Erythroblast (primary cell): ENCODE measurements at regions not wholly inside any gene's neighbourhood (a gene's known extent, or its start where the extent isn't known, plus 50 kb on each side); places are given as distances from the start of the nearest gene placed in this dataset.
"Not testable (repeated sequence)": the region's sequence is repeated elsewhere in the genome, so short reads cannot be mapped to it uniquely, and the experiment has no call there.

Source experiments
- DNase-seq, 2 experiments: peaks; one replicate each; lab custom pipeline; 2025; lab: John Stamatoyannopoulos, UW
- GATA1 ChIP-seq: IDR thresholded peaks from 2 replicates; pipeline ENCODE4 v1.6.1; 2011; ENCODE audit warnings: low read depth, mild to moderate bottlenecking, control low read depth, low read length, moderate library complexity
- POLR2A ChIP-seq: IDR thresholded peaks from 2 replicates; pipeline ENCODE4 v1.6.1; 2011; ENCODE audit warnings: mild to moderate bottlenecking, low read length

DNA sequence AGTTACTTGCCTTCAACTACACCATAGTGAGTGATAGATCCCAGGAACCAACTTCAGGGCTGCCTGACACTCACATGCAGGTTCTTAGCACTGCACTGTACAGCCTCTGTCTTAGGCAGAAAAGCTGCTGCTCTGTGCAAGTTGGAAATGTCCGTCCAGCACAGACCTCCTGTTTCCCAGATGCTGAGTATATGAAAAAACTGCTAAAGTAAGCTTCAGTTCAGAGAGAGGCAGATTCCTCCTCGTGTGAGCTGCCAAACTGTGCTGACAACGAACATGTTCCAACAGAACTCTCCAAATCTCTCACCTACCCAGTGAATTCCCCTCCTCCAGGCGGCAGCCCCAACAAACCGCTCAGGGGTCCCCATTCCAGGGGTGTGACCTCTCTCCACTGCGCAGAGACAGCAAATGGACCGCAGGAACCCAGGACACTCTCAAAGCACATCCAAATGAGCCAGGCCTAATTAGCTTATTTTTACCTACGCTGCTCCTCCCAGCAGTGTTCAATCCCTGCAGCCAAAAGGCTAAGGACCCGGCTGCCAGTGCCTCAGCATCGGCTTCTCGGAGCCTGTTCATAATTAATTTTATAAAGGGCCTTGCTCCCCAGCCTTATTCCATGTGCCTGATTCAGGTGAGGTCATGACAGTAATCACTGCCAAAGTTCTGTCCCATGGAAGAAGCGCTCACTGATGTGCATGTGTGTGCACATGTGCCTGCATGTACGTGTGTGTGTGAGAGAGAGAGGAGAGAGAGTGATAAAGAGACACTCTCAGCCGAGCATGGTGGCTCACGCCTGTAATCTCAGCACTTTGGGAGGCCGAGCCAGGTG, 159.5 kb upstream of the AUTS2 start:
- TF ChIP-seq GATA1: no peak
- no peak for TF ChIP-seq POLR2A
- DNase-seq: no peak

DNA sequence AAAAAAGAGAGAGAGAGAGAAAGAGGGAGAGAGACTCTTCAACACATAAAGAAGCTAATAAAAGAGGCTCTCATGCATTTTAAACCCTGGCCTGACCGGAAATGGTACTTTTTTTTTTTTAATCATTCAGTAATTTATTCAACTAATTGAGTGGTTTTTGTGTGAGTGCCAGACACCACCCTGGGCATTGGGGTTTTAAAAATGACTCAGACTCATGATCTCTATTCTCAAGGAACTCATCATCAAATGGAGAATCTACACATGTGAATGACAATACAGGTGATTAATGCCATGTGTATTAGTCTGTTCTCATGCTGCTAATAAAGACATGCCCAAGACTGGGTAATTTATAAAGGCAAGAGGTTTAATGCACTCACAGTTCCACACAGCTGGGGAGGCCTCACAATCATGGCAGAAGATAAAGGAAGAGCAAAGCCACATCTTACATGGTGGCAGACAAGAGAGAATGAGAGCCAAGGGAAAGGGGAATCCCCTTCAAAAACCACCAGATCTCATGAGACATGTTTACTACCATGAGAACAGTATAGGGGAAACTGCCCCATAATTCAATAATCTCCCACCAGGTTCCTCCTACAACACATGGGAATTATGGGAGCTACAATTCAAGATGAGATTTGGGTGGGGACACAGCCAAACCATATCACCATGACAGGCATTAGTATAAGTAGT, 158.5 kb upstream of the AUTS2 start:
- DNase-seq: no peak
- no peak for TF ChIP-seq POLR2A
- no peak for TF ChIP-seq GATA1

DNA sequence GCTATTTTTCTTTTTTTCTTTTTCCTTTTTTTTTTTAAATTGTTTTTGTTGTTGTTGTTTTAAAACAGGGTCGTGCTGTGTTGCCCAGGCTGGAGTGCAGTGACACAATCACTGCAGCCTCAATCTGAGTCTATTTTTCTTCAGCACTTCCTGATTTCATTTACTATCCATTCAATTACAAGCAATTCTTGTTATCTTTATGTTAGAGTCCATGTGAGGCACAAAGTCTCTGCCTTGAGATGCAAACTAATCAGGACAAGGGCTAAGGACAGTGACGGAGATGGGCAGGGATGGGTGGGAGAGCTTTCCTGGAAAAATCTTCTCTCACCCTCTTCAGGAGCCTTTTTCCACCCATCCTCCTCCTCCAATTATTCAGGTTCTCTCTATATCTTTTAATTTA, 157.3 kb upstream of the AUTS2 start:
- TF ChIP-seq GATA1 (no peak), POLR2A (no peak)
- no peak for DNase-seq

DNA sequence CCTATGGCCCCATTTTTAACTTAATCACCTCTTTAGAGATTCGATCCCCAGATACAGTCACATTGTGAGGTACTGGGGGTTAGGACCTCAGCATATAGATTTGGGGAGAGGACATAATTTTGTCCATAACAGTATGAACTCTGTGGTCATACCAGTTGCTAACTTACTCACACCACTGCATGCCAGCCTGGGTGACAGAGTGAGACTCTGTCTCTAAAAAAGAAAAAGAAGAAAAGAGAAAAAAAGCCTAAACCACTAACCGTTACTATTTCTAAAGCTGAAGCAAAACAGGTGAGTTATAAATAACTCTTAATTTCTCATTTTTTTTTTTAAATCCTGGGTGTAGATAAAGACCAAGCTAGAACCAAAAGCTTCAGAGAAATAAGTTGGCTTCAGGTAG, 155.1 kb upstream of the AUTS2 start:
- DNase-seq: no peak
- TF ChIP-seq POLR2A (no peak), GATA1 (no peak)

DNA sequence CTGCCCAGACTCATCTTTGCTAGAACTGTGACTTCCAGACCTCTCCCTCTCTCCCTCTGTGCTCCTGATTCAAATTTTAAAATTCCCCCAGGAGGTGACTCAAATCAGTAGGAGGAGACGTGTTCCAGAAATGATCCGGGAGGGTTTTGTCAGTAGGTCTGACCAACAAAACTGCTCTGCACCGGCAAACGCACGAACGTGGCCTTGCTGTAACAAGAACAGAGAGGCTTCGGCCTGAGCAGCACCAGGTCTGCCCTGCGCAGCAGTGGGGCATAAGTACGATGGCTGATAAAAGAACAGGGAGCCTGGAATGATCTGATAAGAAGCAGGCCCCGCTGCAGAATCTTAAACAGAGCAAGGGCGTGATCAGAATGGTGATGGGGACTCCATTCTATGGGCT, 152.7 kb upstream of the AUTS2 start:
- TF ChIP-seq POLR2A: no peak
- TF ChIP-seq GATA1: no peak
- DNase-seq: no peak

DNA sequence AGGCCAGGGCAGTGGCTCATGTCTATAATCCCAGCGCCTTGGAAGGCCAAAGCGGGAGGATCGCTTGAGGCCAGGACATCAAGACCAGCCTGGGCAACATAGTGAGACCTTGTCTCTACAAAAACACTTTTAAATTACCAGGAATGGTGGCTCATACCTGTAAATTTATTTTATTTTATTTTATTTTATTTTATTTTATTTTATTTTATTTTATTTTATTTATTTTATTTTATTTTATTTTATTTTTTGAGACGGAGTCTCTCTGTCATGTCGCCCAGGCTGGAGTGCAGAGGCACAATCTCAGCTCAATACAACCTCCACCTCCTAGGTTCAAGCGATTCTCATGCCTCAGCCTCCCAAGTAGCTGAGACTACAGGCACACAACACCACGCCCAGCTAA, 152.1 kb upstream of the AUTS2 start:
- DNase-seq: not testable (repeated sequence)

DNA sequence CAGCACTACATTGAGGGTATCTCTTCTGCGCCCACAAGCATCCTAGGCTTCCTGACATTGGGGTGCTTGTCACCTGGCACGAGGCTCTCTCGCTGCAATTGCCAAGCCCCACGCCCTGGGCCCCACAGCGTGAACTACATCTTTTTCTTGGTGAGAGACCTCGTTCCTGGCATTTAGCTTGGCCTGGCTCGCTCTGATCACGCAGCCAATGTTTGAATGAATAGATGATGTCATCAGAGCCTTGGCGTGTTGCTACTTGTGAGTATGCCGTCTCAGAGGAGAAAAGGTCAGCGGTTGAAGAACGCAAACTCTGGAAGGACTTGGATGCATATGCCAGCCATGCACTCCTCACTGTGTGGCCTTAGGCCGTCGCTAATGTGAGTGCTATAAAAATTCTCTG, 150.2 kb upstream of the AUTS2 start:
- TF ChIP-seq GATA1 (no peak), POLR2A (no peak)

DNA sequence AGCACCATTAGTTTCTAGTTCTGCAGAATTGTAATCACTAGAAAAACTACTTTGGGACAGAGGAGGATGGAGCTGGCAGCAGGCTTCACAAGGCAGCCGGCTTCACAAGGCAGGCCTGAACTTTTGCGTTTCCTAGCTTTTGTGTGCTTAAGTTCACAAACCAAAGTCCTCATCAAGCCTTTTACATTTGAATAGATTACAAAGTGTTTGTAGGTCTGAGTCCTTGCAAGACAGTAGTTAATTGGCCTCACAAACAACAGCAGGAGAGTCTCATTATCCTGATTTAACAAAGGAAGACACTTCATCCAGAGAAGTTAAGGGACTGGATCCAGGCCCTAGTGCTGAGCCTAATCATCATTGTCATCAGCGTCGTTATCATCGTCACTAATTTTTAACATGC, 147.8 kb upstream of the AUTS2 start:
- no peak for DNase-seq
- TF ChIP-seq GATA1 (no peak), POLR2A (no peak)

More for the DNA sequence above, 150.2 kb upstream of the AUTS2 start:
- no peak for DNase-seq

DNA sequence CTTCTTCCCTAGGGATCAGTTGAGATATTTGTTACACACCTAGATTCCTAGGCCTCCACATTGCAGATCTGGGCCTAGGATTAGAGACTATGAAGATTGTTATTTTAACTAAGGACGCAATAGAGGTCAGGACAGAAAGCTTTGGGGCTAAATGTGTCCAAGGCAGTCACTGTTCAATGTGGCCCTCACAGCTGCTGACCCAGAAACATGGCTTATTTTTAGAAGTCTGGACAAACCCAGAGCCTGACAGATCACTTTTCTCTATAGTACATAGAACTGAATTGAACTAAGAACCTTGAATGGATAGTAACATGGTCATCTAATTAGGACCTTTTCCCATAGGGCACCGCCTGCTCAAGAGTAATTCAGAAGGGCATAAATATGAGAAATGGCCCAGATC, 146.6 kb upstream of the AUTS2 start:
- TF ChIP-seq GATA1 (no peak), POLR2A (no peak)
- DNase-seq: no peak

DNA sequence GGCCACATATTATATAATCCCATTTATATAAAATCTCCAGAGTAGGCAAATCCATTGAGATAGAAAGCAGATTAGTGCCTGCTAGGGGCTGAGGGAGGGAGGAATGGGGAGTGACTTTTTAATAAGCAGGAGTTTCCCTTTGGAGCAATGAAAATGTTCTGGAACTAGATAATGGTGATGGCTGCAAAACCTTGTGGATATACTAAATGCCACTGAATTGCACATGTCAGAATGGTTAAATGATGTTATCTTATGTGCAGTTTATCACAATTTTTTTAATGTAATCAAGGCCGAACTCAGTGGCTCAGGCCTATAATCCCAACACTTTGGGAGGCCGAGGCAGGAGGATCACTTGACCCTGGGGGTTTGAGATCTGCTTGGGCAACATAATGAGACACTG, 145.5 kb upstream of the AUTS2 start:
- TF ChIP-seq GATA1 (no peak), POLR2A (no peak)
- no peak for DNase-seq

DNA sequence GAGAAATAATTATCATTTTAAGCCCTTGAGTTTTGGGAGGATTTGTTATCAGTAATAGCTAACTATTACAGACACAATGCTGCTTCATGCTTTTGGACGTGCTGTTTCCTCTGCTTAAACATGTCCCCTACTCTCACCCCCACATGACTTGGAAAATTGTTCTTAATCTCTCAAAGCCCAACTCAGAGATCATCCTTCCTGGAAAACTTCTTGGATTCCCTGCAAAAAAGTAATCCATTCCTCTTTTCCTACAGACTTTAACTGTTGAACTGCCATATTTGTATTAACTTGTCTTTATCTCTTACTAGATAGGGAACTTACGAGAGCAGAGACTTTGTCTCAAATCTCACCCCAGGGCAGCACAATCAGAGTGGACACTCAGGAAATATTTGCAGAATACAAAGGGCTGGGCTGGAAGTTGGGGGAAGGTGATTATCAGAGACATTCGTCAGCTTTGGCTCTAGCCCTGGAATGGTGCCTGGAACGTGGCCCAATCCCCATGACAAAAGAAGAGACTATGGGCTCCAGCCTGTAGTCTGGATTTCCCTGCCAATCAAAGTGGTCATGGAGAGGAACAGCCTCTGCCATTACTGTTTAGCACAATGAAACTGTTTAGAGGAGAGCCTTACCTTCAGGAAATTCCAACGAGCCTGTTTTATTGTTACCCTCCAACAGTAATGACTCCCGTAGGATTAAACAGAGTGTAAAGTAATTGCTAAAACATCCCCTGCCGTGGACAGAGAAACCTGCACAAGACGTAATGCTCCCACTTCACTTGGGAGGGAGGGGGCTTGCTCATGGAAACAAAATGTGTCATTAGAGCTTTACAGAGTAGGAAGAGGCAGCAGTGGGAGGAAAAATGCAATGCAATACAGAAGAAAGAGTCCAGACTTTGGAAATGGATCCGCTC, 140.4 kb upstream of the AUTS2 start:
- no peak for DNase-seq
- TF ChIP-seq POLR2A (no peak), GATA1 (no peak)

DNA sequence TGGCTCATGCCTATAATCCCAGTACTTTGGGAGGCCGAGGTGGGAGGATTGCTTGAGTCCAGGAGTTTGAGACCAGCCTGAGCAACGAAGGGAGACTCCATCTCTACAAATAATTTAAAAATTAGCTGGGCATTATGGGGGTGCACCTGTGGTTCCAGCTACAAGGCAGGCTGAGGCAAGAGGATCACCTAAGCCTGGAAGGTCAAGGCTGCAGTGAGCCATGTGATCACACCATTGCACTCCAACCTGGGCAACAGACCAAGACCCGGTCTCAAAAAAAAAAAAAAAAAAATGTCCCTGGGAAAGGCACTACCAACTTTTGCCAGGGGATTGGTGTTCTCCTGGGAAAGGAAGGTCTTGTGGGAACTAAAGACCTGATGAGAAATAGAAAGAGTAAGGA, 134.2 kb upstream of the AUTS2 start:
- TF ChIP-seq POLR2A: no peak
- no peak for TF ChIP-seq GATA1
- no peak for DNase-seq

DNA sequence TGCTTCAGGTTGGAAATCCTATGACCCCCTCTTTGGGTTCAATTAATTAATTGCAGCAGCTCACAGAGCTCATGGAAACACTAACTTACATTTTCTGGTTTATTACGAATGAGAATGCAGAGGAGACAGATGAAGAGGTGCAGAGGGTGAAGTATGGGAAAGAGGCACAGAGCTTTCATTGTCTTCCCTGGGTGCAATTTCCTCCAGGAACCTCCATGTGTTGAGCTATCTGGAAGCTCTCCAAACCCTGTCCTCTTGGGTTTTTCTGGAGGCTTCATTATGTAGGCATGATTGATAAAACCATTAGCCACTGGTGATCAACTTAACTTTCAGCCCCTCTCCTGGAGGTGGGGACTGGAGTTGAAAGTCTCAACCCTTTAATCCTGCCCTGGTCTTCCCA, 133.0 kb upstream of the AUTS2 start:
- no peak for TF ChIP-seq POLR2A
- no peak for TF ChIP-seq GATA1
- DNase-seq: no peak

DNA sequence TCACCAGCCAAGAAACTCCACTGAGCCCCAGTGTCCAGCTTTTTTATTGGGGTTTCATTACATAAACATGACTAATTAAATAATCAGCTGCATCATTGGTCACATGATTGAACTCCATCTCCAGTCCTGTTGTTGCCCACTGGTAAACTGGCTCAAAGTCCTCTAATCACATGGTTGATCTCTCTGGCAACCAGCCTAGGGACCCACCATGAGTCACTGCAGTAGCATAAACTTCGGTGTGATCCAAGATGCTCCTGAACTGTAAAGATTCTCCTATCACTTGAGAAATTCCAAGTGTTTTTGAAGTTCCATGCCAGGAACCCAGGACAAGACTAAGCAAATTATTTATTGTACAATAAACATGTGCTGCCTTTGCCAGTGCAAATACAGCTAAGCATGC, 130.4 kb upstream of the AUTS2 start:
- no peak for TF ChIP-seq GATA1
- DNase-seq: no peak
